Stimulated activated CD8-positive, alpha-beta memory T cell treated with anti-CD3 and anti-CD28 coated beads, Interleukin-7, amount 100 ng/mL, for 4 hours (primary cell): ENCODE measurements at regions not wholly inside any gene's neighbourhood (a gene's known extent, or its start where the extent isn't known, plus 50 kb on each side); places are given as distances from the start of the nearest gene placed in this dataset.

ENCODE experiments used
- DNase-seq, 2 donors: peaks; one replicate each; pipeline ENCODE4 v3.0.0-alpha.2; 2020; ENCODE audit warnings: low read depth in 2 of 2

- DNase-seq: no peak
Measured at GRCh38 chr1:200354243-200354642, 55.6 kb downstream of the ZNF281 start.

- no peak for DNase-seq
Measured at GRCh38 chr1:200353232-200353631, 56.6 kb downstream of the ZNF281 start.

- no peak for DNase-seq
Measured at GRCh38 chr1:200351826-200352549, 57.8 kb downstream of the ZNF281 start.

- no peak for DNase-seq
Measured at GRCh38 chr1:200351425-200351824, 58.4 kb downstream of the ZNF281 start.

- no peak for DNase-seq
Measured at GRCh38 chr1:200346700-200347099, 63.1 kb downstream of the ZNF281 start.

GRCh38 chr1:200345520-200345919 lies 64.3 kb downstream of the ZNF281 start:
- no peak for DNase-seq

- DNase-seq: no peak
Measured at GRCh38 chr1:200343874-200344273, 66.0 kb downstream of the ZNF281 start.

- no peak for DNase-seq
Measured at GRCh38 chr1:200342511-200343311, 67.1 kb downstream of the ZNF281 start.

- DNase-seq: no peak
Measured at GRCh38 chr1:200338451-200338850, 71.4 kb downstream of the ZNF281 start.

- no peak for DNase-seq
Measured at GRCh38 chr1:200337831-200338230, 72.0 kb downstream of the ZNF281 start.

GRCh38 chr1:200337410-200337809 lies 72.4 kb downstream of the ZNF281 start:
- no peak for DNase-seq

- no peak for DNase-seq
Measured at GRCh38 chr1:200336901-200337391, 72.9 kb downstream of the ZNF281 start.

GRCh38 chr1:200336101-200336845 lies 73.6 kb downstream of the ZNF281 start:
- DNase-seq: no peak

- DNase-seq: no peak
Measured at GRCh38 chr1:200334661-200335256, 75.1 kb downstream of the ZNF281 start.

- no peak for DNase-seq
Measured at GRCh38 chr1:200333329-200333728, 76.5 kb downstream of the ZNF281 start.

GRCh38 chr1:200332716-200333115 lies 77.1 kb downstream of the ZNF281 start:
- no peak for DNase-seq

- DNase-seq: no peak
Measured at GRCh38 chr1:200330741-200331428, 79.0 kb downstream of the ZNF281 start.

- DNase-seq: no peak
Measured at GRCh38 chr1:200329208-200329882, 80.5 kb downstream of the ZNF281 start.

- DNase-seq: no peak
Measured at GRCh38 chr1:200328379-200328778, 81.5 kb downstream of the ZNF281 start.

- DNase-seq: no peak
Measured at GRCh38 chr1:200323856-200324400, 85.9 kb downstream of the ZNF281 start.
